Stimulated activated naive B cell treated with anti-CD40 and anti-IgM and Interleukin-4, amounts not matched to agents 10 μg/mL and 1 μg/mL and 100 μg/mL, for 72 hours (primary cell): ENCODE measurements at regions not wholly inside any gene's neighbourhood (a gene's known extent, or its start where the extent isn't known, plus 50 kb on each side); places are given as distances from the start of the nearest gene placed in this dataset.

ENCODE experiments used
- ATAC-seq, 2 donors: fragments of 150-1000 bp; cut with Tn5 transposase; replicated peaks; 2 replicates each; pipeline ENCODE4 v1.10.0; 2021; ENCODE audit warnings: moderate library complexity in 1 of 2
- DNase-seq: peaks from one replicate; pipeline ENCODE4 v3.0.0; 2021
- H3K27ac Mint-ChIP-seq: one replicate; pipeline ENCODE4 v1.8.0; 2022; ENCODE audit warnings: mild to moderate bottlenecking, mixed read lengths
- H3K27me3 Mint-ChIP-seq, 2 donors: one replicate each; pipeline ENCODE4 v1.8.0; 2022; ENCODE audit warnings: mixed read lengths in 2 of 2
- H3K36me3 Mint-ChIP-seq, 2 donors: one replicate each; pipeline ENCODE4 v1.8.0; 2022; ENCODE audit warnings: mixed read lengths in 2 of 2, mild to moderate bottlenecking in 1 of 2
- H3K4me1 Mint-ChIP-seq, 2 donors: one replicate each; pipeline ENCODE4 v1.8.0; 2022; ENCODE audit warnings: mixed read lengths in 2 of 2, mild to moderate bottlenecking in 1 of 2
- H3K4me3 Mint-ChIP-seq, 2 donors: one replicate each; pipeline ENCODE4 v1.8.0; 2022; ENCODE audit warnings: mild to moderate bottlenecking in 2 of 2, mixed read lengths in 2 of 2, moderate library complexity in 1 of 2
- H3K9me3 Mint-ChIP-seq, 2 donors: one replicate each; pipeline ENCODE4 v1.8.0; 2022; ENCODE audit warnings: mixed read lengths in 2 of 2, mild to moderate bottlenecking in 1 of 2

DNA sequence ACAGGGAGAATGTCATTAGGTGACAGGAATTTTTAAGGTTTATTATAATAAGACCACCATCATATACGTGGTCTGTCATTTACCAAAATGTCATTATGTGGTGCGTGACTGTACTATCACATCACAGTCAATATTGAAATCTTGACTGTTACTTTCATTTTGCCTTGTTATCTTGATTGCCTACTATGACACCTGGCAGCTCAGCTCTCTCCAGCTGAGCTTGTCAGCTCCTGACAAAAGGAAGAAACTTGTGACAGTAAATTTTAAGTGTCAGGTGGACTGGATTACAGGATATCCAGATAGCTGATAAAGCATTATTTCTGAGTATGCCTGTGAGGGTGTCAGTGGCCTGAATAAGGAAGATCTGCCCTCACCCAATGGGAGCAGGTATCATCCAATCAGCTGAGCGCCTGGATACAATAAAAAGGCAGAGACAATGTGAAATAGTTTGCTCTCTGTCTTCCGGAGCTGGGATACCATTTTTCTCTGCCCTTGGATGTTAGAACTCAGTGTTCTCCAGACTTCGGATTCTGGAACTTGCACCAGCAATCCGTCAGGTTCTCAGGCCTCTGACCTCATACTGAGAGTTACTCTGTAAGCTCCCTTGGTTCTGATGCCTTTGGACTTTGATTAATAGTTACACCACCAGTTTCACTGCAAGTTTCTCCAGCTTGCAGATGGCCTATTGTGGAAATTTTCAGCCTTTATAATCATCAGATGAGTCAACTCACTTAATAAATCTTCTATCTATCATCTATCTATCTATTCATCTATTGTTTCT is 1454.7 kb upstream of the IGFBP7 start:
- H3K9me3 Mint-ChIP-seq = peaks cover 3 to 4% of the 10 kb centered on the region in 2 donors
- DNase-seq (no peak), ATAC-seq (no peak)
- no peaks in the 10 kb centered on the region for H3K4me1 Mint-ChIP-seq
- H3K27me3 Mint-ChIP-seq = no peaks in the 10 kb centered on the region
- H3K27ac Mint-ChIP-seq = no peak overlapping the region
- no peaks in the 10 kb centered on the region for H3K36me3 Mint-ChIP-seq
- no peak overlapping the region for H3K4me3 Mint-ChIP-seq

DNA sequence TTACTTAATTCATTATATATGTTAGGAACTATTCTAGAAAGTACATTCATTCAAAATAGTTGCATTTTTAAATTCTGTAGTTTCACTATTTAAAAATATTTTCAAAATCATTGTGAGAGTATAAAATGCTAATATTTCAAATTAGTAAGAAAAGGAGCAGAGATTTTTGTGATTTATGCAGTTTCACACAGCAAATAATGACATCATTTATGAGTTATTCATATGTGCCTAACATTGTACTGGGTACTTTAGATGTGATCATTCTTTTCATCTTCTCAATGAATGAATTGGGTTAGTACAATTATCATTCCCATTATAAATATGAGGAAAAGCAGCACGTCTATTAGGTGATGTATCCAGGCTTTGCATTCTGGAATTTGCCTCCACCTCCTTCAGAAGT is 1451.0 kb upstream of the IGFBP7 start:
- no peak for ATAC-seq

DNA sequence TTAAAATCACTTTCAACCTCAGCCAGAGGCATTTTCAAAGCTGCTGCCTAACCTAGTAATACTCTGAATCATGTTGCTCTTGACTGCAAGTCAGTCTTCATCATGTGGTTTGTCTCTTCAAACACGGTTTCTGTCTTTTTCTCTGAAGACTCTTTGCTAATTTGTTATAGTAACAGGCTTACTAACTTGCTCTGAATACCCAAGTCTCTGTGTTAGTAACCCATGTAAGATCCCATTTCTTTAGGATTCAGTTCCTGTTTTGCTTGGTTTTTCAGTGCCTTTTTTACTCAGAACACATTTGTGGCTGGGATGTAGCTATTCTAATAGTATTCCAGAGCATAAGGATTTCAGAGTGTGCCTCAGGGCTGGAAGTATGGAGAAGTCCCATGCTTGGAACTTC is 1450.6 kb upstream of the IGFBP7 start:
- DNase-seq = no peak
- no peak for ATAC-seq
- Mint-ChIP-seq H3K27ac (no peak overlapping the region), H3K36me3 (no peaks in the 10 kb centered on the region), H3K27me3 (no peaks in the 10 kb centered on the region), H3K4me3 (no peak overlapping the region), H3K4me1 (no peaks in the 10 kb centered on the region), H3K9me3 (peaks cover 1 to 8% of the 10 kb centered on the region in 2 donors)

More for the DNA sequence above, 1451.0 kb upstream of the IGFBP7 start:
- no peak for DNase-seq
- Mint-ChIP-seq H3K4me3 (no peak overlapping the region), H3K27me3 (no peaks in the 10 kb centered on the region), H3K9me3 (peaks cover 1 to 8% of the 10 kb centered on the region in 2 donors), H3K4me1 (no peaks in the 10 kb centered on the region), H3K27ac (no peak overlapping the region), H3K36me3 (no peaks in the 10 kb centered on the region)

DNA sequence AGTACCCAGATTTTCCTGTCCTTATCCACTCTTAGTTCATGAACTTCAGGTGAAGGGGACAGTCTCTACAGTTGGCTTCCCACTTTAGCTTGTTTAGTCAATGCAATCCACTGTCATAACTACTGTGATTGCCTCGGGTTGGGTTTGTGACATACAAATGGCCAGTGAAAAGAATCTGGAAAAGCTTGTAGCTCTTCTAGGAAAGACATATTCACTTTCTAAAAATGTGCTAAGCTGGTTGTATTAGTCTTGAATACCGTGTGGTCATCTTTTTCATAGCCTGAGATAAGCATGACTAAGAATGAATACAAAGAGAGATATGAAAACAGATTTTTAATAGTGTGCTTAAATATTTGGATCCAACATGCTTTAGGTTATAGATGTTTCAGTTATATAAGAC is 1443.5 kb upstream of the IGFBP7 start:
- no peaks in the 10 kb centered on the region for H3K36me3 Mint-ChIP-seq
- no peaks in the 10 kb centered on the region for H3K27me3 Mint-ChIP-seq
- no peak overlapping the region for H3K27ac Mint-ChIP-seq
- no peak for DNase-seq
- H3K9me3 Mint-ChIP-seq = peaks cover 4% of the 10 kb centered on the region in 2 donors
- no peak for ATAC-seq
- no peaks in the 10 kb centered on the region for H3K4me1 Mint-ChIP-seq
- no peak overlapping the region for H3K4me3 Mint-ChIP-seq

DNA sequence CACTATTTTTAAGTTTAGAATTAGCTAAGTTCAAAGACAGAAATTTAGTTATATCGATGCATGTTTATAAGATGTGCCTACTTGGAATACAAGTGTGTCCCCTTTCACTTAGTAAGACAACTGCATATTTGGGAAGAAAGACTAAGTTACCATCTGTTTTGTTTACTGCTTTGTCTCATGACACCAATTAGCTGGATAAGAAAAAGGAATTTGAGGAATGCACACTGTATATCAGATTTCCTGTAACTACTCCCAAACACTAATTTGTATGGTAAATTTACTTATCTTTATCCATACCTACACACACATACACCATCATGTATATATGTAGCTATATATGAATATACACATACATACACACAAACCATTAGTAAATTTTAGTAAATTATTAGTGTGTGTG is 1442.8 kb upstream of the IGFBP7 start:
- Mint-ChIP-seq H3K9me3 (peaks cover 4% of the 10 kb centered on the region in 2 donors), H3K27ac (no peak overlapping the region), H3K4me1 (no peaks in the 10 kb centered on the region), H3K27me3 (no peaks in the 10 kb centered on the region), H3K36me3 (no peaks in the 10 kb centered on the region), H3K4me3 (no peak overlapping the region)
- DNase-seq (no peak), ATAC-seq (no peak)

DNA sequence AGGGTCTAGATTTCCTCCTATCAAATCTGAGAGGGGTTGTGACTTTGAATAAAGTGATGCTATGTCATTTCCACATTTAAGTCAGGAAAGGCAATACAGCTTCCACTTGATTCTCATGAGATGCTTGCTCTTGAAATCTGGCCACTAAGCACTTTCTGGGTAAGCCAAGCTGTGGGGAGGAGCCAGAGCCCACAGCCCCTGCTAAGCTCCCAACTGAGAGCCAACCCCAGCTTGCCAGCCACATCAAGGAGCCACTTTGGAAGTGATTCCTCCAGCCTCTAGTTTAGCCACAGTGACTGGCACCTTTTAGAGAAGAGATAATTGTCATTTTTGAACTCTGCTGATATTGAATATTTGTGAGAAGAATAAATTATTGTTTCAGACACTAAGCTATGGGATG is 1441.5 kb upstream of the IGFBP7 start:
- H3K4me1 Mint-ChIP-seq = no peaks in the 10 kb centered on the region

DNA sequence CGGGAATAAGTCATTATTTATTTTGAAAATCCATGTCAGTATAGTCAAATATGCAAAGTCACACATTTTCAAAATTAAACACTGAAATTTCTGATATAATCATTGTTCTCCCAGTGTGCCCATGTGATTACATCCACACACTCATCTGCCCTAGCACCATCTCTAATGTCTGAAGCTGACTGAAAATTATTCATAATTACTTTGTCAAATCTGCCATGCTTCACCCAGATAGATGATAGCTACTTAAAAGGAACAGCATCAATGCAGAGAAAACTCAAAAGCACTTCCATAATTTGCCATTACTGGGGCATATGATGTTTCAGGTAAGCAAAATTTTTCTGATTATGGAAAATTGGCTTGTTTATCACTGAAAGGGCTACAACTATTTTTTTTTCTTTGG is 1433.3 kb upstream of the IGFBP7 start:
- Mint-ChIP-seq H3K27me3 (no peaks in the 10 kb centered on the region), H3K4me3 (no peak overlapping the region), H3K4me1 (no peaks in the 10 kb centered on the region), H3K9me3 (peaks cover 5 to 7% of the 10 kb centered on the region in 2 donors), H3K27ac (no peak overlapping the region), H3K36me3 (no peaks in the 10 kb centered on the region)
- ATAC-seq (no peak), DNase-seq (no peak)

More for the DNA sequence above, 1441.5 kb upstream of the IGFBP7 start:
- H3K27ac Mint-ChIP-seq = no peak overlapping the region
- DNase-seq (no peak), ATAC-seq (no peak)
- peaks cover 0 to 4% of the 10 kb centered on the region in 2 donors for H3K9me3 Mint-ChIP-seq
- no peaks in the 10 kb centered on the region for H3K36me3 Mint-ChIP-seq
- no peaks in the 10 kb centered on the region for H3K27me3 Mint-ChIP-seq
- H3K4me3 Mint-ChIP-seq = no peak overlapping the region

DNA sequence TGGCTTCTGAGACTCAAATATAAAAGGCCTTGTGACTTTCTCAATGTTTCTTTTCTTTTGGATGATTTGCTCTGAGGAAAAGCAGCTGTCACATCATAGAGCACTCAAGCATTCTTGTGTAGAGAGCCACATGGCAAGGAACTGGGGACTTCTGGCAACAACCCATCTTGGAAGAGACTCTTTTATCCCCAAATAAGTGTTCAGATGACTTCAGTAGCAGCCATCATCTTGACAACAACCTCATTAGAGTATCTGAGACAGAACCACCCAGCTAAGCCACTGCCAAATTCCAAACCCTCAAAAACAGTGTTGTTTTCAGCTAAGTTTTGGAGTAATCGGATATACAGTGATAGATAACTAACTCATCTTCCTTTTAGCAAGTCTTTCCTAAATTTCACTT is 1431.7 kb upstream of the IGFBP7 start:
- H3K36me3 Mint-ChIP-seq = no peaks in the 10 kb centered on the region
- ATAC-seq (no peak), DNase-seq (no peak)
- no peak overlapping the region for H3K27ac Mint-ChIP-seq
- H3K27me3 Mint-ChIP-seq = no peaks in the 10 kb centered on the region
- H3K9me3 Mint-ChIP-seq = peaks cover 5 to 9% of the 10 kb centered on the region in 2 donors
- H3K4me1 Mint-ChIP-seq = no peaks in the 10 kb centered on the region
- H3K4me3 Mint-ChIP-seq = no peak overlapping the region

DNA sequence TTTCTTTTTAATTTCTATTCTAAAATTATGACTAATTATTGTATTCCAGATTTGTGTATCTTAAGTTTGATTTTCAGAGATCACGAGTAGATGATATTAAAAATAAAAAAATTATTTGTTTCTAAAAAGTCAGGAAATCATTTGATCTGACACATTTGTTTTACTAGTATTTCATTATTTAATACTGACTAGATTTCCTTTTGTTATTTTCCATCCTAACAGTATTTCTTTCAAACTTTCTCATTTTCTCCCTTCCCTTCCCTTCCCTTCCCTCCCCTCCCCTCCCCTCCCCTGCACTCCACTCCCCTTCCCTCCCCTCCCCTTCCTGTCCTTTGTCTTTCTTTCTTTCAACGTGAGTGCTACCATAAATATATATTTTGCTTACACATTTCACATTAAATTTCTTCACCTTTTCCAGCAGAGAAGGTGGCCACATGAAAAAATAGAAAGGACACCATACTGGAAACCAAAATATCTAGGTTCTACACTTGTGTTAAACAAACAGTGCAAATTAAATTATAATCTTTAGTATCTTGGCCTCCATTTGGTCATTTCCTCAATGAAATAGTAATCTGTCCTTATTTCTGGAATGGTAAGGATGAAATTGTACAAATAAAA is 1412.7 kb upstream of the IGFBP7 start:
- H3K4me1 Mint-ChIP-seq = no peaks in the 10 kb centered on the region
- ATAC-seq (no peak), DNase-seq (no peak)
- no peaks in the 10 kb centered on the region for H3K36me3 Mint-ChIP-seq
- H3K27ac Mint-ChIP-seq = no peak overlapping the region
- no peaks in the 10 kb centered on the region for H3K27me3 Mint-ChIP-seq
- no peak overlapping the region for H3K4me3 Mint-ChIP-seq
- H3K9me3 Mint-ChIP-seq = peaks cover 0 to 3% of the 10 kb centered on the region in 2 donors

DNA sequence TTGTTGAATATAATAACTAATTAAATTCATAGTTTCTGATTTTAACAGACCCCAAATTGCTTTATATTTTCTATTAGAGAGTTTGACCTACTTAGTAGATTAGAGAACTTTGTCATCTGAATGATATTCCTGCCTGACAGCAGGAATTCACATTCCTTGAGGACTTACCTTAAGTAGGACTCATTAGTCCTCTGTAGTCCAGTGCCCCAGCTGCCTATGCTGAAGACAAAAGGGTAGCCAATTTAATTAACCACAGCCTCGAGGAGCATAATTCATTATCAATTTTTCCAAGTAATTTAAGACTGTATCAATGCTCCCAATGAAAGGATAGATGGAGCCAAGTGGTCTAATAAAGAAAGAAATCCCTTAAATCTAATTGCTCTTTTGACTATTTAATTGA is 1405.0 kb upstream of the IGFBP7 start:
- no peaks in the 10 kb centered on the region for H3K4me1 Mint-ChIP-seq
- no peak overlapping the region for H3K4me3 Mint-ChIP-seq
- DNase-seq (no peak), ATAC-seq (no peak)
- H3K9me3 Mint-ChIP-seq = no peaks in the 10 kb centered on the region
- no peaks in the 10 kb centered on the region for H3K36me3 Mint-ChIP-seq
- H3K27me3 Mint-ChIP-seq = no peaks in the 10 kb centered on the region
- H3K27ac Mint-ChIP-seq = no peak overlapping the region

DNA sequence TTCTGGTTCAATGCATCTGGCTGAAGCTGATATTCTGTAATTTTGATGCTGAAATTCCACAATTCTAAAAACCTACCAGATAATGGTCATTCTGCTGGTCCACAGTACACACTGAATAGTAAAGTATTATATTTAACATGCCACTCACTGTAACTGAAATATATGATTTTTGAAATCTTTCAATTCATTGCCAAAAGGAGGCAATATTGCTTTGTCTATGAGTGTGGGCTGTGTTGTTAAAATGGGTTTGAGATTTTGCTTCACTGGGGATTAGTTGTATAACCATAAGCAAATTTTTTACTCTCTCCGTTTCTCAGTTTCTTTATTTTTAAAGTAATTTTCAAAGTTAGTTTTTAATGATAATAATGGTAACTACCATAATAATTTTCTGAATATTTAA is 1404.1 kb upstream of the IGFBP7 start:
- Mint-ChIP-seq H3K9me3 (peaks cover 0 to 2% of the 10 kb centered on the region in 2 donors), H3K36me3 (no peaks in the 10 kb centered on the region)
- ATAC-seq = no peak

DNA sequence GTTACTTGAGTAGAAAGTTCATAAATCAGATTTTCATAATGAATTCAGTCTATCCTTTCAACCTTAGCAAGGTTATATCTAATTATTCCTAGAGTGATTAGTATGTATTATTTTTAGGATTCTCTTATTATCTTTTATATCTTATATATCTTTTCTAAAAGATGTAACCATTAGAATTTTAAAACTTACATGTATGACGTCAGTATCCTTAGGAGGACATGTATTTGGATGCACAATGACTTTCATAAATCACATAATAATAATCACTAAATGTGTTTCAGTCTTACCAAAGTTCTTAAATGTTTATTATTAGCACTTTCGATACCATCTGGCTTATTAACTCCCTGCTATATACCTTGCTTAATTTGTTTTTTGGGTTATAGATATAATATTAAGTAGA is 1400.5 kb upstream of the IGFBP7 start:
- DNase-seq = no peak
- peaks cover 0 to 2% of the 10 kb centered on the region in 2 donors for H3K9me3 Mint-ChIP-seq
- no peak for ATAC-seq
- H3K27ac Mint-ChIP-seq = no peak overlapping the region
- H3K27me3 Mint-ChIP-seq = no peaks in the 10 kb centered on the region
- H3K36me3 Mint-ChIP-seq = no peaks in the 10 kb centered on the region
- H3K4me3 Mint-ChIP-seq = no peak overlapping the region
- no peaks in the 10 kb centered on the region for H3K4me1 Mint-ChIP-seq

More for the DNA sequence above, 1404.1 kb upstream of the IGFBP7 start:
- Mint-ChIP-seq H3K4me3 (no peak overlapping the region), H3K27me3 (no peaks in the 10 kb centered on the region), H3K27ac (no peak overlapping the region), H3K4me1 (no peaks in the 10 kb centered on the region)
- DNase-seq = no peak

DNA sequence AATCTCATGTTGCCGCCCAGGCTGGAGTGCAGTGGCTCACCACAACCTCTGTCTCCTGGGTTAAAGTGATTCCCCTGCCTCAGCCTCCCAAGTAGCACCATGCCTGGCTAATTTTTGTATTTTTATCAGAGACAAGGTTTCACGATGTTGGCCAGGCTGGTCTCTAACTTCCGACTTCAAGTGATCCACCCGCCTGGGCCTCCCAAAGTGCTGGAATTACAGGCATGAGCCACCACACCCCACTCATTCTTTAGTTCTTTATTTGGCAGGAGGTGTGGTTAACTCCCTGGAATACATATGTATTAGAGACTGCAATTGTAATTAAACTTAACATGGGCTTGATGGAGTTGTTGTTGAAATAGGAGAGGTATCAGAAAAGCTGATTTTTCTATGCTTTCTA is 1396.9 kb upstream of the IGFBP7 start:
- no peak overlapping the region for H3K27ac Mint-ChIP-seq
- no peaks in the 10 kb centered on the region for H3K4me1 Mint-ChIP-seq
- H3K4me3 Mint-ChIP-seq = no peak overlapping the region
- no peaks in the 10 kb centered on the region for H3K36me3 Mint-ChIP-seq
- ATAC-seq (no peak), DNase-seq (no peak)
- peaks cover 0 to 4% of the 10 kb centered on the region in 2 donors for H3K9me3 Mint-ChIP-seq
- no peaks in the 10 kb centered on the region for H3K27me3 Mint-ChIP-seq

DNA sequence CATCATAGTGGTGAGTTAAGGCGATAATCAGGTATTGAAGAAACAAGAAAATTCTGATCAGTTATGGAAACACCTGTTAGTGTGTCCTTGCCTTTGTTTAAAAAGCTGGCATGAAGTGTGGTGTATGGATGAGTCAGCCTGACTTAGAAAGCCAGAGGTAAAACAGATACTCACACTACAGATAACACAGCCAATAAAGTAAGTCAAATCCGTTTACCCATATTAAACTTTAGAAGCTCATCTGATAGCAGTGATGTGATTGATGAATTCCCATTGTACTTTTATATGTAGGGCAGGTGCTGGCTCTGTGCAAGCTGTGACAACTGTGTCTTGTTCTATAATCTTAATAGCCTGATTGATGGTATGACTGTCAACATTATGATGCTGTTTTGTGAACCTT is 1392.7 kb upstream of the IGFBP7 start:
- no peak for DNase-seq
- H3K4me1 Mint-ChIP-seq = no peaks in the 10 kb centered on the region
- no peak overlapping the region for H3K27ac Mint-ChIP-seq
- no peaks in the 10 kb centered on the region for H3K27me3 Mint-ChIP-seq
- H3K4me3 Mint-ChIP-seq = no peak overlapping the region
- no peaks in the 10 kb centered on the region for H3K36me3 Mint-ChIP-seq
- peaks cover 0 to 1% of the 10 kb centered on the region in 2 donors for H3K9me3 Mint-ChIP-seq
- ATAC-seq = no peak

DNA sequence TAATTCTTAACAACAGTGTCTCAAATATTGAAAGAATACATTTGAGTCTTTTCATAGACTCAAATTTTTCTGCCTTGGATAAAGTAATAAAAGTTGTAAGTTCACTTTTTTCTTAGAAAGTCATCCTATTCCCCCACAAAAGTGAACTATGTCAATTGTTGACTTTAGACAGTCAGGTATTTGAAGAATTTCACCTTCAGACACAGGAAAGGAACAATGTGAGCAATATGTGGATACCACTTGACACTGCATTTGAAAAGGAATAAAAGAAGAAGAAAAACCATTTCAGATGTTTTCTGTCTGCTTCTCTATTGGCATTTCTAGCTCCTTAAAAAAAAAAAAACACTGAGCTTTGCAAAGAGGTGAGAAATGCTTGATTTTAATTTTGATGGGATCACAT is 1389.0 kb upstream of the IGFBP7 start:
- DNase-seq (no peak), ATAC-seq (no peak)
- Mint-ChIP-seq H3K9me3 (peaks cover 4% of the 10 kb centered on the region in 2 donors), H3K36me3 (no peaks in the 10 kb centered on the region), H3K27ac (no peak overlapping the region), H3K27me3 (no peaks in the 10 kb centered on the region), H3K4me1 (no peaks in the 10 kb centered on the region), H3K4me3 (no peak overlapping the region)
